Muscle layer of duodenum (tissue), 2 donors: ENCODE measurements at regions not wholly inside any gene's neighbourhood (a gene's known extent, or its start where the extent isn't known, plus 50 kb on each side); places are given as distances from the start of the nearest gene placed in this dataset.

ENCODE experiments used
- H3K27ac ChIP-seq: one replicate; pipeline ENCODE4 v1.7.0; 2013; ENCODE audit warnings: mild to moderate bottlenecking, low read length
- H3K27me3 ChIP-seq: one replicate; pipeline ENCODE4 v1.7.0; 2013; ENCODE audit warnings: low read depth, mild to moderate bottlenecking, control low read depth, low read length
- H3K36me3 ChIP-seq, 2 donors: one replicate each; pipeline ENCODE4 v1.7.0; 2013; ENCODE audit warnings: low read length in 2 of 2, control low read depth in 1 of 2, mild to moderate bottlenecking in 1 of 2; ENCODE audit not compliant: insufficient read depth in 2 of 2, control insufficient read depth in 1 of 2
- H3K4me1 ChIP-seq, 2 donors: one replicate each; pipeline ENCODE4 v1.7.0; 2013; ENCODE audit warnings: low read length in 2 of 2, mild to moderate bottlenecking in 2 of 2, control low read depth in 1 of 2, moderate library complexity in 1 of 2; ENCODE audit not compliant: insufficient read depth in 2 of 2, control insufficient read depth in 1 of 2
- H3K4me3 ChIP-seq, 2 donors: one replicate each; pipeline ENCODE4 v1.7.0; 2013; ENCODE audit warnings: low read length in 2 of 2, low read depth in 1 of 2, mild to moderate bottlenecking in 1 of 2
- H3K9me3 ChIP-seq, 2 donors: one replicate each; pipeline ENCODE4 v1.7.0; 2013; ENCODE audit warnings: low read length in 2 of 2, control low read depth in 1 of 2, mild to moderate bottlenecking in 1 of 2; ENCODE audit not compliant: control insufficient read depth in 1 of 2
- donor health status: healthy.

GRCh38 chr4:20383969-20384368 lies 132.3 kb downstream of the SLIT2 start:
- Histone ChIP-seq H3K27ac (no peak overlapping the region), H3K27me3 (no peaks in the 10 kb centered on the region), H3K4me3 (no peak overlapping the region), H3K9me3 (no peaks in the 10 kb centered on the region), H3K4me1 (no peaks in the 10 kb centered on the region), H3K36me3 (no peaks in the 10 kb centered on the region)

GRCh38 chr4:20384456-20384855 lies 132.8 kb downstream of the SLIT2 start:
- Histone ChIP-seq H3K4me1 (no peaks in the 10 kb centered on the region), H3K4me3 (no peak overlapping the region), H3K27me3 (no peaks in the 10 kb centered on the region), H3K36me3 (no peaks in the 10 kb centered on the region), H3K9me3 (no peaks in the 10 kb centered on the region), H3K27ac (no peak overlapping the region)

- H3K27ac ChIP-seq: no peak overlapping the region
- H3K36me3 ChIP-seq: no peaks in the 10 kb centered on the region
- H3K27me3 ChIP-seq: no peaks in the 10 kb centered on the region
- no peaks in the 10 kb centered on the region for H3K9me3 ChIP-seq
- no peaks in the 10 kb centered on the region for H3K4me1 ChIP-seq
- no peak overlapping the region for H3K4me3 ChIP-seq
These were observed 134.5 kb downstream of the SLIT2 start for GRCh38 chr4:20386001-20386740.

- no peaks in the 10 kb centered on the region for H3K4me1 ChIP-seq
- no peak overlapping the region for H3K27ac ChIP-seq
- no peaks in the 10 kb centered on the region for H3K27me3 ChIP-seq
- no peak overlapping the region for H3K4me3 ChIP-seq
- no peaks in the 10 kb centered on the region for H3K36me3 ChIP-seq
- H3K9me3 ChIP-seq: no peaks in the 10 kb centered on the region
These were observed 135.2 kb downstream of the SLIT2 start for GRCh38 chr4:20386906-20387305.

GRCh38 chr4:20391198-20391597 lies 139.5 kb downstream of the SLIT2 start:
- H3K27me3 ChIP-seq: no peaks in the 10 kb centered on the region
- no peaks in the 10 kb centered on the region for H3K9me3 ChIP-seq
- no peak overlapping the region for H3K4me3 ChIP-seq
- H3K36me3 ChIP-seq: no peaks in the 10 kb centered on the region
- no peak overlapping the region for H3K27ac ChIP-seq
- H3K4me1 ChIP-seq: peaks cover 0 to 3% of the 10 kb centered on the region in 2 donors

GRCh38 chr4:20391912-20392311 lies 140.2 kb downstream of the SLIT2 start:
- no peaks in the 10 kb centered on the region for H3K36me3 ChIP-seq

GRCh38 chr4:20393486-20394100 lies 141.9 kb downstream of the SLIT2 start:
- H3K4me1 ChIP-seq: peaks cover 0 to 3% of the 10 kb centered on the region in 2 donors
- no peaks in the 10 kb centered on the region for H3K36me3 ChIP-seq
- no peak overlapping the region for H3K27ac ChIP-seq
- no peaks in the 10 kb centered on the region for H3K27me3 ChIP-seq
- H3K9me3 ChIP-seq: no peaks in the 10 kb centered on the region
- no peak overlapping the region for H3K4me3 ChIP-seq

More at GRCh38 chr4:20391912-20392311, 140.2 kb downstream of the SLIT2 start:
- no peak overlapping the region for H3K27ac ChIP-seq
- peaks cover 0 to 3% of the 10 kb centered on the region in 2 donors for H3K4me1 ChIP-seq
- H3K27me3 ChIP-seq: no peaks in the 10 kb centered on the region
- no peak overlapping the region for H3K4me3 ChIP-seq
- H3K9me3 ChIP-seq: no peaks in the 10 kb centered on the region

- no peaks in the 10 kb centered on the region for H3K36me3 ChIP-seq
- no peaks in the 10 kb centered on the region for H3K9me3 ChIP-seq
- H3K4me3 ChIP-seq: no peak overlapping the region
- peaks cover 0 to 3% of the 10 kb centered on the region in 2 donors for H3K4me1 ChIP-seq
- H3K27me3 ChIP-seq: no peaks in the 10 kb centered on the region
- H3K27ac ChIP-seq: no peak overlapping the region
These were observed 142.8 kb downstream of the SLIT2 start for GRCh38 chr4:20394512-20394911.

GRCh38 chr4:20395160-20395773 lies 143.6 kb downstream of the SLIT2 start:
- Histone ChIP-seq H3K27me3 (no peaks in the 10 kb centered on the region), H3K27ac (no peak overlapping the region), H3K9me3 (no peaks in the 10 kb centered on the region), H3K4me1 (peaks cover 0 to 3% of the 10 kb centered on the region in 2 donors), H3K4me3 (no peak overlapping the region), H3K36me3 (no peaks in the 10 kb centered on the region)

GRCh38 chr4:20403290-20403689 lies 151.6 kb downstream of the SLIT2 start:
- H3K27me3 ChIP-seq: no peaks in the 10 kb centered on the region
- H3K27ac ChIP-seq: no peak overlapping the region
- no peaks in the 10 kb centered on the region for H3K36me3 ChIP-seq
- H3K4me1 ChIP-seq: peaks cover 0 to 8% of the 10 kb centered on the region in 2 donors
- H3K9me3 ChIP-seq: no peaks in the 10 kb centered on the region
- no peak overlapping the region for H3K4me3 ChIP-seq

GRCh38 chr4:20403846-20404245 lies 152.1 kb downstream of the SLIT2 start:
- Histone ChIP-seq H3K36me3 (no peaks in the 10 kb centered on the region), H3K27me3 (no peaks in the 10 kb centered on the region), H3K4me1 (peaks cover 0 to 11% of the 10 kb centered on the region in 2 donors), H3K27ac (no peak overlapping the region), H3K4me3 (no peak overlapping the region), H3K9me3 (no peaks in the 10 kb centered on the region)
